GDM1 (cell line): ENCODE measurements at regions not wholly inside any gene's neighbourhood (a gene's known extent, or its start where the extent isn't known, plus 50 kb on each side); places are given as distances from the start of the nearest gene placed in this dataset.
"Not testable (repeated sequence)": the region's sequence is repeated elsewhere in the genome, so short reads cannot be mapped to it uniquely, and the experiment has no call there.

ENCODE experiments used
- DNase-seq: peaks from one replicate; lab custom pipeline; 2025; lab: John Stamatoyannopoulos, UW

DNA sequence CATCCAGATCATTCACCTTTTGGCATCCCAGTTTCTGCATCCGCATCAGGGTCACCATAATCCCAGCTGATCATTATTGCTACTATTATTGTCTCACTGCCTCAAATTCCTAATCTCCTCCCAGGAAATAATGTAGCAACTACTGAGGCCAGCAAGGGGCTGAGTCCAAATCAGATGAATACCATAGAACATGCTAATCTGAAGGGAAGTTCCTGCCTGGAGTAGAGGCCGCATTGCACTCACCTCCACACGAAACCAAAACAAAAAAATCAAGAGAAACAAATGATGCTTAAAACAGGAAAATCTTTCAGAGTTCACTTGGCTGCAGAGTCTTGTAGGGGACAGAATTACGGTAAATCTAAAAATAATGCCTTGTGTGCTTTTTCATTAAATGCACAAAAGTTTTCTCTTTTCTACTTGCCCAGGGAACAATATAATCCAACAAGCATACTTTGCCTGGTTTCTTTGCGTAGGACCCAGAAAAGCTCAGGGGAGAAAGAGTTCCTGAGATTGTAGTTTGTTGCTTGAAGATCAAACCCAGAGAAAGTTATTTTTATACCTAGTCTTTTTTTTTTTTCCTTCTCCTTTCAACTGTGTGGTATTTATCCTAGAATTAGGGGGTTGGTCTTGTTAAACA lies 87.7 kb upstream of the KLF4 start:
- DNase-seq = no peak

- DNase-seq = no peak
Measured at GRCh38 chr9:107571148-107571547, 81.6 kb upstream of the KLF4 start.

DNA sequence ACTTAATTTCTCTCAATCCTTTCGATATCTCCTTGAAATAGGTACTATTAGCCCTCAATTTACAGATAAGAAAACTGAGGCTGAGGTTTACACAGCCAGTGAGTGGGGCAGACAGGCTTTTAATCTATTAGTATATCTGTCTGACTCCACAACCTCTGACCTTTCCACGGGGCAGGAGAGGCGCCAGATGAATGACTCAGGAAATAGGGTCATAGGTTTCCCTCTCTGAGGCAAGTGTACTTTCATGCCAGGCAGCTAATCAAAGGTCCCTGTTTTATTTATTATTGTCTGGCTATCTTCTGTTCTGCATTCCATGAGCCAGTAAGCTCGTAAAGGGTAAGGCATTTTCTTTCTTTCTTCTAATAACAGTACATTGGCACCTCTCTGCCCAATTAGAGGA lies 79.6 kb upstream of the KLF4 start:
- DNase-seq = no peak

GRCh38 chr9:107568406-107568805 lies 78.8 kb upstream of the KLF4 start:
- not testable (repeated sequence) for DNase-seq

DNA sequence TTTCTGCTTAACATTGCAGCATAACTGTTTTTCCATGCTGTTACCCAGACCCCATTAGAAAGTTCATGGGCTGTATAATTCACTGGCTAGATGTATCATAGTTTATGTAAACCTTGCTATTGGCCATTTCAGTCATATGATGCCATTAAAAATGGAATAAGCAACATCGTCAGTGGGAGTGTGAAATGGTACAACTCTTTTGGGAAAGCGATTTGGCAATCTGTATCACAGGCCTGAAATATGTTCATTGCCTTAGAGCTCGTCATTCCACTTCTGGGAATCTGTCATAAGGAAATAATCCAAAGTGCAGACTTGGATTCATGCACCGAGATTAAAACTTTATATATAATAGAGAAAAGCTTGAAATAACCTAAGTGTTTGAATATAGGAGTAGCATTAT lies 77.9 kb upstream of the KLF4 start:
- no peak for DNase-seq

DNA sequence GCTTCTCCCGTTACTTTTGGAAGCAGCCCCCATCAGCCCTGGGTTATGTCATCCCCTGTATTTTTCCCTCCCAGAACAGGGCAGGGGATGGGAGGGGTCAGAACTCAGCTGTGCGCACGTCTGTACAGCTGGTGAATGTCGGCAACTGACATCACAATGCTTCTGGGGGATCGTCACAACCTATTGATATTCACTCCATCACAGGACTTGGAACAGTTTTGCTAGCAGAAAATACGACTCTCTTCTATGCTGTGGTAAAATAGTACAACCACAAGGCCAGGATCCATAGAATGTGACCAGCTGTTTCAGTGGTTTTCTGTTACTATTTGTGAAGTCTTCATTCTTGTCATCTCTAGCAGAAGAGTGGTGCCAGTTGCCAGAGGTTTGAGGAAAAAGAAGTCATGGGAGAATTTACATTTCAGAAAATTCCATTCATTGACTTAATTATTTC lies 77.1 kb upstream of the KLF4 start:
- DNase-seq = no peak

GRCh38 chr9:107562798-107563197 lies 73.2 kb upstream of the KLF4 start:
- no peak for DNase-seq

GRCh38 chr9:107559494-107560086 lies 70.0 kb upstream of the KLF4 start:
- DNase-seq = no peak

DNA sequence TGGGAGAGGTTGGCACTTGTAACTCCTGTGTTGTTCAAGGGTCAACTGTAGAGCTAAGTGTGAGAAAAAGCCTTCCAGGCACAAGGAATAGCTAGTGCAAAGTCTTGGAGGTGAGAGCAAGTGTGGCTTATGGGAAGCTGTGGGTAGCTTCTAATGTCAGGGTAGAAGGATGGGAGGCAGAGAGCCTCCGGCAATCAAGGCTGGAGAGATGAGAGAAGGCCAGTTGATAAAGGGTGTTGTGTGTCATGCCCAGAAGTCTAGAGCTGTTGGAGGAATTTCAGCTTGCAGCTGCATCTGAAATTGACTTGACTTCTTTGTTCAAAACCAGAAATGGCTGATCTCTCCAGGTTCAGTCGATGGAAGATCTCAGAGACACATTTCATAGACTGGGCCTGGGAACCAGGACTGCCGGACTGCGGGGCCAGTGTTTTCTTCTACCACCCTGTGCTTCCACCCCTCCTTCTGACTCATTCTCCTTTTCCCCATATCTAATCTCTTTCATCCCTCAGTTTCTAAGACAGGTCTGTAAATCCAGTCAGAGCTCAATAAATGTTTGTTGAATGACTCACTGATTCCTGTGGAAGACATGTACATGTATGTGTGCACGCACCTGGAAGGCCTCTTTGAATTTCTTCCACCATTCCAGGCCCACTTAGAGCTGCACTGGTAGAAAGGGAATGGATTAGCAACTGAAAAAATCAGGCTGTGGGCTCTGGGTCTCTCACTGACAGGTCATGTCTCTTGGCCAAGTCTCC lies 67.8 kb upstream of the KLF4 start:
- no peak for DNase-seq

DNA sequence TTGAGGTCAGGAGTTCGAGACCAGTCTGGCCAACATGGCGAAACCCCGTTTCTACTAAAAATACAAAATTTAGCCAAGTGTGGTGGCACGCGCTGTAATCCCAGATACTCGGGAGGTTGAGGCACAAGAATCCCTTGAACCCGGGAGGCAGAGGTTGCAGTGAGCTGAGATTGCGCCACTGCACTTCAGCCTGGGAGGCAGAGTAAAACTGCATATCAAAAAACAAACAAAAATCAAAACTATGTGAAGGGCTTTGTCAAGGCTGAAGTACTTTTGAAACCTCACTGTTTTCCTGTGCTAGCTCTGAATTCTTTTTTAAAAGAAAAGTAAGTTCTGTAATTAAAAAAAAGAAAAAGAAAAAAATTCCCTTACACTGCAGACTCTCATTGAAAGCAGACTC lies 65.1 kb upstream of the KLF4 start:
- no peak for DNase-seq

DNA sequence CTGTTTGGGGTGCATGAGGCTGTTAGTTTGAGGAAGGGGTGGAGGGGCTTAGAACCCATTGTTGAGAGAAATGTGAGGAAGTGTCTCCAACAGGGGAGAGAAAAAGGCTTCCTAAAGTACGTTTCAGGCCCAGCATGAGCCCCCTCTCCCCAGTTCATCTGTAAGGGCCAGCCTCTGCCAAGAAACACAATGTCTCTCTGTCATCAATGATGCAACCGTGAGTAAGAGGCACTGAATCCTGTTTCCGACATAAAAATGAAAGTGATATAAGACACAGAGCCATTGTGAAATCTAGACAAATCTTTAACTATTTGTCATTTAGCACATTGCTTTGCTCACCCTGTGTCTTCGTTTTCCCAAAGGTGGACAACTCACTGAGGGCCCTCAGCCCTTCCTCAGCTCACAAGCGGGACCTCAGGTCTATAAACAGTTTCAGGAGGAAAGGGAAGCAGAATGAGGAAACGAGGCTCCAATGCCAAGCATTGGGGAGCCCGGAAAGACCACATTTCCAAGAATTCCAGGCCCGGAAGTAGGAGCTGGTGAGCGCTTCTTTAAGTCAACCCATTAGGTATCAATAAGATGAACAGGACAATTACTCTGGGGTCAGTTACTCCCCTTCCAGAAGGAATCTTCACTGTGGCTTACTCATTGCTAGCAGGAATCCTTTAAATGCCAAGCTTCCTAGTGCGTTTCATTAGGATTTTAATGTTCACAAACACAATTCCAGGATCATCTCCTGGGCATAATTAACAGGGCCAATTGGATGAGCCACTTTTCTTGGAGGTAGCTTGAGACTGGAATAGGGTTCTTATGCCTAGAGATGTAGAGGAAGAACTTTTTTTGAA lies 59.0 kb upstream of the KLF4 start:
- DNase-seq = no peak

DNA sequence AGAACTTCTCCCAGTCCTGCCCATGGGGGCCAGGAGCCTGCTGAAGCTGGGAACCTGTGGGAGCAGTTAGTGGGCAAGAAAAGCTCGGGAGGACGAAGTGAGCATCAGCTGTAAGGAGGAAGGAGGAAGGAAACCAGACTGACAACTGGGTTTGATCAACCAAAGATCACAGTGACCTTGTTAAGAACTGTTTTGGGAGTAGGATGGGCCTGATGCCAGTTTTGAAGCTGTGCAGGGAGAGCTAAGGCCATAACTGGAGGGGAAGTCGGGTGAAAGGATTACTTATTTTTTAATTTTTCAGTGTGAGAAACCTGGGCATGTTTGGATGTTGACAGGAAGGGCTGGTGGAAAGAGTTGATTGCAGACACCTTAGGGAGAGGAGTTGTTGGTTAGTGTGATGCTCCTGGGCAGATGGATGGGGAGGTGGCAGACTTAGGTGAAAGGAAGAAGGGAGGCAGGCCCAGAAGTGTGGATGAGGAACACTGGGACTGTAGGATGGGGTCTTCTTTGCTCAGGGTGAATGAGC lies 58.3 kb upstream of the KLF4 start:
- DNase-seq = no peak

- DNase-seq = no peak
Measured at GRCh38 chr9:107547303-107547702, 57.7 kb upstream of the KLF4 start.

- DNase-seq = no peak
Measured at GRCh38 chr9:107546859-107547258, 57.3 kb upstream of the KLF4 start.

GRCh38 chr9:107545036-107545435 lies 55.5 kb upstream of the KLF4 start:
- DNase-seq = no peak

GRCh38 chr9:107542411-107543157 lies 53.0 kb upstream of the KLF4 start:
- no peak for DNase-seq

GRCh38 chr9:107541523-107541922 lies 52.0 kb upstream of the KLF4 start:
- no peak for DNase-seq

DNA sequence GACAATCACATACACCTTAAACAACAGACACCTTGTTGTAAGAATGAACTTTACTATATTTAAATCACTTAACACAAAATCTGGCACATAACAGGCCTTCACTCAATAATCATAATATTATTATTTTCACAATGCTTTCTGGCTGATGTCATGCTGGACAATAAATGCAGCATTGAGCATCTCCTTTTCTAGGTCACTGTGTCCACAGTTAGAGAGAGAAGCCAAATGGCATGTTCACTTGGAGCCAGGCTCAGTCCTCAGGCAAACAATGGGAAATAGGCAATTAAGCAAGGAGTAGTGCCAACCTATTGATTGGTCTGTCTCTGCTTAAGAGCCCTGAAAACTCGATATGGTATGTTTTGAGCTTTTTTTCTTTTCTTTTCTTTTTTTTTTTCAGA lies 50.6 kb upstream of the KLF4 start:
- no peak for DNase-seq

GRCh38 chr9:107539427-107540163 lies 50.0 kb upstream of the KLF4 start:
- DNase-seq = no peak
